Spinal cord (tissue), 9 donors: ENCODE measurements at regions not wholly inside any gene's neighbourhood (a gene's known extent, or its start where the extent isn't known, plus 50 kb on each side); places are given as distances from the start of the nearest gene placed in this dataset.
"Not testable (repeated sequence)": the region's sequence is repeated elsewhere in the genome, so short reads cannot be mapped to it uniquely, and the experiment has no call there.

Source experiments
- DNase-seq, 6 donors: peaks; one replicate each; pipeline versions ENCODE4 v3.0.0 to v3.0.0-alpha.2; 2013 to 2015; ENCODE audit warnings: low spot score in 6 of 6, low read depth in 4 of 6
- H3K27ac ChIP-seq: one replicate; pipeline ENCODE4 v1.5.1; 2013; ENCODE audit warnings: low read depth, low read length, control low read depth
- H3K27me3 ChIP-seq: one replicate; pipeline ENCODE4 v1.6.1; 2013; ENCODE audit warnings: low read length; ENCODE audit not compliant: control insufficient read depth, insufficient read depth
- H3K36me3 ChIP-seq: one replicate; pipeline ENCODE4 v1.6.1; 2013; ENCODE audit warnings: low read length; ENCODE audit not compliant: control insufficient read depth, insufficient read depth
- H3K4me1 ChIP-seq: one replicate; pipeline ENCODE4 v1.6.1; 2013; ENCODE audit warnings: low read length; ENCODE audit not compliant: control insufficient read depth, insufficient read depth
- H3K4me3 ChIP-seq: one replicate; pipeline ENCODE4 v1.5.1; 2013; ENCODE audit warnings: low read depth, low read length, control low read depth
- H3K9me3 ChIP-seq: one replicate; pipeline ENCODE4 v1.6.1; 2013; ENCODE audit warnings: low read length; ENCODE audit not compliant: control insufficient read depth, insufficient read depth
- WGBS: methylation state at CpG from one replicate; pipeline ENCODE4 v1.1.5; 2013; ENCODE audit warnings: missing lambda C conversion rate; ENCODE audit not compliant: insufficient coverage; 5-methylcytosine and 5-hydroxymethylcytosine counted together
- donor health status: healthy.

GRCh38 chr20:53792946-53793536, 199.4 kb upstream of the ZNF217 start:
- Histone ChIP-seq H3K36me3 (no peaks in the 10 kb centered on the region), H3K27ac (no peak overlapping the region)
- WGBS: 95% methylated on average over 3 of the region's 5 CpGs

GRCh38 chr20:53789989-53790675, 196.5 kb upstream of the ZNF217 start:
- H3K27me3 ChIP-seq: no peaks in the 10 kb centered on the region

More at GRCh38 chr20:53792946-53793536, 199.4 kb upstream of the ZNF217 start:
- no peaks in the 10 kb centered on the region for H3K4me1 ChIP-seq
- no peaks in the 10 kb centered on the region for H3K27me3 ChIP-seq
- DNase-seq: no peak
- H3K4me3 ChIP-seq: no peak overlapping the region
- no peaks in the 10 kb centered on the region for H3K9me3 ChIP-seq

GRCh38 chr20:53788253-53789022, 194.8 kb upstream of the ZNF217 start:
- Histone ChIP-seq H3K9me3 (no peaks in the 10 kb centered on the region), H3K36me3 (no peaks in the 10 kb centered on the region), H3K27me3 (no peaks in the 10 kb centered on the region), H3K4me1 (no peaks in the 10 kb centered on the region), H3K27ac (no peak overlapping the region), H3K4me3 (no peak overlapping the region)
- no peak for DNase-seq
- 95% methylated on average over 3 of the region's 6 CpGs for WGBS

More at GRCh38 chr20:53789989-53790675, 196.5 kb upstream of the ZNF217 start:
- H3K27ac ChIP-seq: no peak overlapping the region
- no peaks in the 10 kb centered on the region for H3K36me3 ChIP-seq
- no peaks in the 10 kb centered on the region for H3K9me3 ChIP-seq
- no peaks in the 10 kb centered on the region for H3K4me1 ChIP-seq
- H3K4me3 ChIP-seq: no peak overlapping the region
- DNase-seq: no peak
- 96% methylated on average over 5 of the region's 10 CpGs for WGBS

- H3K4me1 ChIP-seq, DNase-seq: not testable (repeated sequence)
Observed at GRCh38 chr20:53787491-53787931, 193.9 kb upstream of the ZNF217 start.

GRCh38 chr20:53786445-53787267, 193.0 kb upstream of the ZNF217 start:
- no peaks in the 10 kb centered on the region for H3K4me1 ChIP-seq
- no peak overlapping the region for H3K4me3 ChIP-seq
- H3K27me3 ChIP-seq: no peaks in the 10 kb centered on the region
- H3K36me3 ChIP-seq: no peaks in the 10 kb centered on the region
- no peak overlapping the region for H3K27ac ChIP-seq
- H3K9me3 ChIP-seq: no peaks in the 10 kb centered on the region
- WGBS: 40% methylated on average over 1 of the region's 9 CpGs
- peak in 1 of 6 donors; percentile 56 for DNase-seq

More at GRCh38 chr20:53787491-53787931, 193.9 kb upstream of the ZNF217 start:
- not testable (repeated sequence) for H3K27ac ChIP-seq, H3K9me3 ChIP-seq, H3K36me3 ChIP-seq, H3K27me3 ChIP-seq, H3K4me3 ChIP-seq
- 100% methylated on average over 1 of the region's 8 CpGs for WGBS

GRCh38 chr20:53786071-53786444, 192.4 kb upstream of the ZNF217 start:
- H3K4me3 ChIP-seq: no peak overlapping the region
- WGBS: 96% methylated on average over 2 of the region's 3 CpGs
- no peak for DNase-seq
- H3K27me3 ChIP-seq: no peaks in the 10 kb centered on the region
- H3K27ac ChIP-seq: no peak overlapping the region
- no peaks in the 10 kb centered on the region for H3K36me3 ChIP-seq
- H3K4me1 ChIP-seq: no peaks in the 10 kb centered on the region
- H3K9me3 ChIP-seq: no peaks in the 10 kb centered on the region

GRCh38 chr20:53785320-53785719, 191.7 kb upstream of the ZNF217 start:
- WGBS: 100% methylated on average over 1 of the region's 3 CpGs
- no peak for DNase-seq
- Histone ChIP-seq H3K4me1 (no peaks in the 10 kb centered on the region), H3K4me3 (no peak overlapping the region), H3K36me3 (no peaks in the 10 kb centered on the region), H3K27ac (no peak overlapping the region), H3K9me3 (no peaks in the 10 kb centered on the region), H3K27me3 (no peaks in the 10 kb centered on the region)

- Histone ChIP-seq H3K4me3 (no peak overlapping the region), H3K36me3 (no peaks in the 10 kb centered on the region), H3K27ac (no peak overlapping the region), H3K4me1 (no peaks in the 10 kb centered on the region), H3K27me3 (no peaks in the 10 kb centered on the region), H3K9me3 (no peaks in the 10 kb centered on the region)
- DNase-seq: no peak
- 100% methylated on average over 1 of the region's 3 CpGs for WGBS
Observed at GRCh38 chr20:53783768-53784167, 190.1 kb upstream of the ZNF217 start.

GRCh38 chr20:53782612-53783246, 189.1 kb upstream of the ZNF217 start:
- Histone ChIP-seq H3K36me3 (no peaks in the 10 kb centered on the region), H3K9me3 (no peaks in the 10 kb centered on the region), H3K27me3 (no peaks in the 10 kb centered on the region), H3K4me1 (no peaks in the 10 kb centered on the region), H3K27ac (no peak overlapping the region), H3K4me3 (no peak overlapping the region)
- WGBS: 100% methylated on average over 1 of the region's 4 CpGs
- DNase-seq: no peak
